ENCODE measurements at regions not wholly inside any gene's neighbourhood (a gene's known extent, or its start where the extent isn't known, plus 50 kb on each side); places are given as distances from the start of the nearest gene placed in this dataset.

- no peak overlapping the region for H3K4me3 Mint-ChIP-seq
- ATAC-seq (no peak), DNase-seq (ENCODE audit: low spot score in 2 of 2) (no peak)
- H3K9me3 Mint-ChIP-seq = no peaks in the 10 kb centered on the region
- H3K4me1 Mint-ChIP-seq = no peaks in the 10 kb centered on the region
- H3K27ac Mint-ChIP-seq = no peak overlapping the region
- H3K36me3 Mint-ChIP-seq = no peaks in the 10 kb centered on the region
Measured at GRCh38 chr11:45477588-45477987, 187.8 kb downstream of the CHST1 start.

- ATAC-seq = no peak
- Mint-ChIP-seq H3K4me3 (no peak overlapping the region), H3K36me3 (no peaks in the 10 kb centered on the region), H3K4me1 (no peaks in the 10 kb centered on the region), H3K9me3 (no peaks in the 10 kb centered on the region), H3K27ac (no peak overlapping the region)
- no peak for DNase-seq (ENCODE audit: low spot score in 2 of 2)
Measured at GRCh38 chr11:45476126-45476525, 189.3 kb downstream of the CHST1 start.

- no peak for DNase-seq (ENCODE audit: low spot score in 2 of 2)
- H3K27ac Mint-ChIP-seq = no peak overlapping the region
- H3K4me1 Mint-ChIP-seq = no peaks in the 10 kb centered on the region
- no peak for ATAC-seq
- H3K9me3 Mint-ChIP-seq = no peaks in the 10 kb centered on the region
- no peak overlapping the region for H3K4me3 Mint-ChIP-seq
- no peaks in the 10 kb centered on the region for H3K36me3 Mint-ChIP-seq
Measured at GRCh38 chr11:45475173-45475572, 189.0 kb upstream of the SYT13 start.

- ATAC-seq (no peak), DNase-seq (ENCODE audit: low spot score in 2 of 2) (no peak)
- H3K4me3 Mint-ChIP-seq = no peak overlapping the region
- H3K9me3 Mint-ChIP-seq = no peaks in the 10 kb centered on the region
- no peaks in the 10 kb centered on the region for H3K36me3 Mint-ChIP-seq
- H3K27ac Mint-ChIP-seq = no peak overlapping the region
- H3K4me1 Mint-ChIP-seq = no peaks in the 10 kb centered on the region
Measured at GRCh38 chr11:45473341-45473895, 187.3 kb upstream of the SYT13 start.

GRCh38 chr11:45472716-45473317 is 186.7 kb upstream of the SYT13 start:
- DNase-seq (ENCODE audit: low spot score in 2 of 2) (no peak), ATAC-seq (no peak)
- no peak overlapping the region for H3K4me3 Mint-ChIP-seq
- H3K9me3 Mint-ChIP-seq = no peaks in the 10 kb centered on the region
- no peak overlapping the region for H3K27ac Mint-ChIP-seq
- no peaks in the 10 kb centered on the region for H3K36me3 Mint-ChIP-seq
- H3K4me1 Mint-ChIP-seq = no peaks in the 10 kb centered on the region

- no peak for DNase-seq (ENCODE audit: low spot score in 2 of 2)
- Mint-ChIP-seq H3K4me3 (no peak overlapping the region), H3K4me1 (no peaks in the 10 kb centered on the region), H3K9me3 (no peaks in the 10 kb centered on the region), H3K36me3 (no peaks in the 10 kb centered on the region), H3K27ac (no peak overlapping the region)
- no peak for ATAC-seq
Measured at GRCh38 chr11:45471266-45471665, 185.1 kb upstream of the SYT13 start.

- Mint-ChIP-seq H3K4me1 (no peaks in the 10 kb centered on the region), H3K27ac (no peak overlapping the region), H3K36me3 (no peaks in the 10 kb centered on the region), H3K4me3 (no peak overlapping the region), H3K9me3 (no peaks in the 10 kb centered on the region)
- DNase-seq (ENCODE audit: low spot score in 2 of 2) = no peak
- no peak for ATAC-seq
Measured at GRCh38 chr11:45470794-45471167, 184.6 kb upstream of the SYT13 start.

GRCh38 chr11:45470151-45470793 is 184.1 kb upstream of the SYT13 start:
- H3K9me3 Mint-ChIP-seq = no peaks in the 10 kb centered on the region
- no peak overlapping the region for H3K27ac Mint-ChIP-seq
- H3K4me1 Mint-ChIP-seq = no peaks in the 10 kb centered on the region
- H3K36me3 Mint-ChIP-seq = no peaks in the 10 kb centered on the region
- DNase-seq (ENCODE audit: low spot score in 2 of 2) = no peak
- no peak for ATAC-seq
- no peak overlapping the region for H3K4me3 Mint-ChIP-seq

- H3K4me1 Mint-ChIP-seq = no peaks in the 10 kb centered on the region
- H3K36me3 Mint-ChIP-seq = no peaks in the 10 kb centered on the region
- H3K4me3 Mint-ChIP-seq = no peak overlapping the region
- no peaks in the 10 kb centered on the region for H3K9me3 Mint-ChIP-seq
- no peak for DNase-seq (ENCODE audit: low spot score in 2 of 2)
- no peak for ATAC-seq
- no peak overlapping the region for H3K27ac Mint-ChIP-seq
Measured at GRCh38 chr11:45468267-45468856, 182.2 kb upstream of the SYT13 start.

GRCh38 chr11:45463541-45463940 is 177.4 kb upstream of the SYT13 start:
- DNase-seq (ENCODE audit: low spot score in 2 of 2) (no peak), ATAC-seq (no peak)
- Mint-ChIP-seq H3K9me3 (no peaks in the 10 kb centered on the region), H3K4me1 (no peaks in the 10 kb centered on the region), H3K27ac (no peak overlapping the region), H3K4me3 (no peak overlapping the region), H3K36me3 (no peaks in the 10 kb centered on the region)

- Mint-ChIP-seq H3K36me3 (no peaks in the 10 kb centered on the region), H3K27ac (no peak overlapping the region), H3K4me1 (no peaks in the 10 kb centered on the region), H3K9me3 (no peaks in the 10 kb centered on the region), H3K4me3 (no peak overlapping the region)
- ATAC-seq (no peak), DNase-seq (ENCODE audit: low spot score in 2 of 2) (no peak)
Measured at GRCh38 chr11:45461514-45461913, 175.4 kb upstream of the SYT13 start.

GRCh38 chr11:45459491-45459890 is 173.3 kb upstream of the SYT13 start:
- Mint-ChIP-seq H3K36me3 (no peaks in the 10 kb centered on the region), H3K27ac (no peak overlapping the region), H3K4me3 (no peak overlapping the region), H3K9me3 (no peaks in the 10 kb centered on the region), H3K4me1 (no peaks in the 10 kb centered on the region)
- ATAC-seq = no peak
- no peak for DNase-seq (ENCODE audit: low spot score in 2 of 2)

GRCh38 chr11:45458269-45458668 is 172.1 kb upstream of the SYT13 start:
- Mint-ChIP-seq H3K9me3 (no peaks in the 10 kb centered on the region), H3K27ac (no peak overlapping the region), H3K4me1 (no peaks in the 10 kb centered on the region), H3K36me3 (no peaks in the 10 kb centered on the region), H3K4me3 (no peak overlapping the region)
- DNase-seq (ENCODE audit: low spot score in 2 of 2) = no peak
- no peak for ATAC-seq

GRCh38 chr11:45457649-45458048 is 171.5 kb upstream of the SYT13 start:
- DNase-seq (ENCODE audit: low spot score in 2 of 2) = no peak
- H3K9me3 Mint-ChIP-seq = no peaks in the 10 kb centered on the region
- H3K36me3 Mint-ChIP-seq = no peaks in the 10 kb centered on the region
- no peak overlapping the region for H3K4me3 Mint-ChIP-seq
- no peak for ATAC-seq
- H3K4me1 Mint-ChIP-seq = no peaks in the 10 kb centered on the region
- no peak overlapping the region for H3K27ac Mint-ChIP-seq

GRCh38 chr11:45456686-45457085 is 170.5 kb upstream of the SYT13 start:
- no peak for DNase-seq (ENCODE audit: low spot score in 2 of 2)
- H3K9me3 Mint-ChIP-seq = no peaks in the 10 kb centered on the region
- H3K4me1 Mint-ChIP-seq = no peaks in the 10 kb centered on the region
- H3K27ac Mint-ChIP-seq = no peak overlapping the region
- no peaks in the 10 kb centered on the region for H3K36me3 Mint-ChIP-seq
- no peak overlapping the region for H3K4me3 Mint-ChIP-seq
- no peak for ATAC-seq

- ATAC-seq (no peak), DNase-seq (ENCODE audit: low spot score in 2 of 2) (no peak)
- H3K4me3 Mint-ChIP-seq = no peak overlapping the region
- no peak overlapping the region for H3K27ac Mint-ChIP-seq
- no peaks in the 10 kb centered on the region for H3K4me1 Mint-ChIP-seq
- no peaks in the 10 kb centered on the region for H3K36me3 Mint-ChIP-seq
- H3K9me3 Mint-ChIP-seq = no peaks in the 10 kb centered on the region
Measured at GRCh38 chr11:45455536-45455935, 169.4 kb upstream of the SYT13 start.

All from stimulated activated effector memory CD8-positive, alpha-beta T cell treated with anti-CD3 and anti-CD28 coated beads, Interleukin-12 subunit alpha, Interleukin-12 subunit beta, amount 100 ng/mL, for 72 hours (primary cell).